KG1 (cell line): ENCODE measurements at regions not wholly inside any gene's neighbourhood (a gene's known extent, or its start where the extent isn't known, plus 50 kb on each side); places are given as distances from the start of the nearest gene placed in this dataset.

Source experiments
- DNase-seq: peaks from one replicate; lab custom pipeline; 2025; lab: John Stamatoyannopoulos, UW

GRCh38 chr1:230002164-230002803 lies 64.8 kb upstream of the GALNT2 start:
- no peak for DNase-seq

GRCh38 chr1:230003409-230003808 lies 63.6 kb upstream of the GALNT2 start:
- no peak for DNase-seq

GRCh38 chr1:230005040-230005439 lies 62.0 kb upstream of the GALNT2 start:
- DNase-seq = no peak

- no peak for DNase-seq
Measured at GRCh38 chr1:230008721-230009120, 58.3 kb upstream of the GALNT2 start.

- DNase-seq = no peak
Measured at GRCh38 chr1:230009611-230010313, 57.3 kb upstream of the GALNT2 start.

GRCh38 chr1:230010603-230011332 lies 56.3 kb upstream of the GALNT2 start:
- DNase-seq = no peak

- no peak for DNase-seq
Measured at GRCh38 chr1:230011333-230012092, 55.5 kb upstream of the GALNT2 start.

GRCh38 chr1:230012093-230012393 lies 55.0 kb upstream of the GALNT2 start:
- no peak for DNase-seq

GRCh38 chr1:230012741-230013140 lies 54.3 kb upstream of the GALNT2 start:
- DNase-seq = no peak

GRCh38 chr1:230016159-230016558 lies 50.9 kb upstream of the GALNT2 start:
- no peak for DNase-seq
